ENCODE measurements at regions not wholly inside any gene's neighbourhood (a gene's known extent, or its start where the extent isn't known, plus 50 kb on each side); places are given as distances from the start of the nearest gene placed in this dataset.

GRCh38 chr6:151701911-151702562 is 105.4 kb upstream of the ESR1 start:
- DNase-seq, result no peak

GRCh38 chr6:151702851-151703658 is 104.4 kb upstream of the ESR1 start:
- DNase-seq, result no peak

GRCh38 chr6:151704383-151704782 is 103.1 kb upstream of the ESR1 start:
- no peak for DNase-seq

GRCh38 chr6:151705993-151706733 is 101.3 kb upstream of the ESR1 start:
- no peak for DNase-seq

- no peak for DNase-seq
Measured at GRCh38 chr6:151709329-151709728, 98.2 kb upstream of the ESR1 start.

GRCh38 chr6:151716526-151716932 is 91.0 kb upstream of the ESR1 start:
- no peak for DNase-seq

GRCh38 chr6:151719070-151719469 is 88.4 kb upstream of the ESR1 start:
- no peak for DNase-seq

GRCh38 chr6:151721146-151721545 is 86.3 kb upstream of the ESR1 start:
- no peak for DNase-seq

- DNase-seq, result no peak
Measured at GRCh38 chr6:151721671-151722070, 85.8 kb upstream of the ESR1 start.

GRCh38 chr6:151722342-151722741 is 85.1 kb upstream of the ESR1 start:
- DNase-seq, result no peak

- no peak for DNase-seq
Measured at GRCh38 chr6:151723152-151723551, 84.3 kb upstream of the ESR1 start.

GRCh38 chr6:151729829-151730495 is 77.5 kb upstream of the ESR1 start:
- DNase-seq, result no peak

GRCh38 chr6:151730496-151730870 is 77.0 kb upstream of the ESR1 start:
- no peak for DNase-seq

- DNase-seq, result no peak
Measured at GRCh38 chr6:151731313-151731712, 76.2 kb upstream of the ESR1 start.

- DNase-seq, result no peak
Measured at GRCh38 chr6:151733680-151734320, 73.7 kb upstream of the ESR1 start.

GRCh38 chr6:151738267-151738666 is 69.2 kb upstream of the ESR1 start:
- DNase-seq, result no peak

GRCh38 chr6:151738960-151739359 is 68.5 kb upstream of the ESR1 start:
- no peak for DNase-seq

- DNase-seq, result no peak
Measured at GRCh38 chr6:151740820-151741219, 66.7 kb upstream of the ESR1 start.

- no peak for DNase-seq
Measured at GRCh38 chr6:151747896-151748295, 59.6 kb upstream of the ESR1 start.

GRCh38 chr6:151749341-151749740 is 58.1 kb upstream of the ESR1 start:
- DNase-seq, result no peak

- no peak for DNase-seq
Measured at GRCh38 chr6:151753581-151753980, 53.9 kb upstream of the ESR1 start.

GRCh38 chr6:151757506-151757955 is 50.0 kb upstream of the ESR1 start:
- DNase-seq, result no peak

All from NK-92 treated with Interleukin-12 subunit alpha and Interleukin-12 subunit beta, amount 100 ng/mL, for 24 hours (cell line).